ENCODE measurements at regions not wholly inside any gene's neighbourhood (a gene's known extent, or its start where the extent isn't known, plus 50 kb on each side); places are given as distances from the start of the nearest gene placed in this dataset.
A peak's percentile ranks its signal among the peaks of the same experiment; 100 is the strongest.

GRCh38 chr7:153835103-153835502 is 217.1 kb upstream of the DPP6 start:
- Histone ChIP-seq H3K4me3 (ENCODE audit: insufficient read depth, low read depth, low read length) (no peak overlapping the region), H4K5ac (ENCODE audit: low read depth, low read length) (no peak overlapping the region), H3K9ac (ENCODE audit: low read depth, low read length) (no peak overlapping the region), H4K8ac (ENCODE audit: low read depth in 2 of 2, low read length in 2 of 2) (no peak overlapping the region), H3K9me3 (ENCODE audit: control insufficient read depth, insufficient read depth, low read length) (peaks cover 15% of the 10 kb centered on the region), H3K4ac (ENCODE audit: low read depth, low read length) (no peak overlapping the region), H2BK5ac (ENCODE audit: low read depth, low read length, poor library complexity, severe bottlenecking) (no peak overlapping the region), H2AFZ (replicated peaks; ENCODE audit: low read length, poor library complexity) (no peak overlapping the region), H3K9me1 (ENCODE audit: insufficient read depth, low read length) (no peaks in the 10 kb centered on the region), H4K91ac (ENCODE audit: insufficient read depth, low read depth, low read length) (no peak overlapping the region), H4K20me1 (ENCODE audit: insufficient read depth, low read length) (no peaks in the 10 kb centered on the region), H3K4me2 (ENCODE audit: low read depth, low read length) (no peak overlapping the region), H3K56ac (ENCODE audit: extremely low read depth, insufficient read depth, low read length) (no peak overlapping the region), H2BK20ac (ENCODE audit: low read depth, low read length) (no peak overlapping the region), H3K36me3 (ENCODE audit: control insufficient read depth, insufficient read depth, low read length) (no peaks in the 10 kb centered on the region), H3K27me3 (ENCODE audit: control insufficient read depth, insufficient read depth, low read length) (no peaks in the 10 kb centered on the region), H2AK9ac (replicated peaks; ENCODE audit: low read depth, low read length, poor library complexity) (no peak overlapping the region), H3K4me1 (ENCODE audit: control insufficient read depth, insufficient read depth, low read length) (no peaks in the 10 kb centered on the region), H2BK15ac (ENCODE audit: low read depth, low read length) (no peak overlapping the region), H3K23ac (ENCODE audit: low read depth, low read length) (no peak overlapping the region), H3K18ac (ENCODE audit: low read depth, low read length) (no peak overlapping the region), H2AK5ac (ENCODE audit: low read depth, low read length) (no peak overlapping the region), H3K27ac (ENCODE audit: insufficient read depth, low read length) (no peak overlapping the region), H2BK120ac (ENCODE audit: low read depth, low read length) (no peak overlapping the region), H3K14ac (replicated peaks; ENCODE audit: low read depth, low read length) (no peak overlapping the region), H3K79me1 (ENCODE audit: low read depth in 1 of 2, low read length in 2 of 2) (no peaks in the 10 kb centered on the region)
- no peak for DNase-seq
- in situ Hi-C loops (cut with MboI; ENCODE audit: low sequenced_read_pairs): no loop called here
- dilution Hi-C loops (cut with HindIII; ENCODE audit: low sequenced_read_pairs, unreplicated experiment): no loop called here
- no CpG with 5 or more reads among the region's 4 CpGs for WGBS, 2 experiments (ENCODE audit: extremely low coverage in 2 of 2, insufficient read length in 1 of 2)
- peak; percentile 94 for TF ChIP-seq MAFK (IDR thresholded peaks at IDR 0.05; ENCODE audit: low read depth, low read length)
- no peak for TF ChIP-seq FOS (IDR thresholded peaks at IDR 0.05; ENCODE audit: low read depth, low read length)
- no peak for ATAC-seq (ENCODE audit: low read depth)
- intact Hi-C loops (cut with micrococcal nuclease): no loop called here
- POLR2A ChIA-PET (ENCODE audit: unreplicated experiment): no interaction called here
- CTCF ChIA-PET: no interaction called here
- no TSS peak for BruUV-seq (replicated peaks)
